ENCODE measurements at regions not wholly inside any gene's neighbourhood (a gene's known extent, or its start where the extent isn't known, plus 50 kb on each side); places are given as distances from the start of the nearest gene placed in this dataset.

GRCh38 chr18:30810580-30810979 is 232.0 kb downstream of the DSC3 start:
- H3K23me2 ChIP-seq (ENCODE audit: insufficient read length, low read depth, low read length, poor library complexity, severe bottlenecking): no peaks in the 10 kb centered on the region
- no peak overlapping the region for H3K27ac ChIP-seq (ENCODE audit: insufficient read length, low read depth, low read length)
- Mint-ChIP-seq H3K4me3 (no peak overlapping the region), H3K27ac (no peak overlapping the region), H3K9me3 (peaks cover 1 to 4% of the 10 kb centered on the region in 2 experiments; a peak in 3 of 5 replicates), H3K36me3 (ENCODE audit: insufficient read depth in 1 of 3, low read depth in 3 of 3) (no peaks in the 10 kb centered on the region; a peak in 1 of 7 replicates), H3K27me3 (ENCODE audit: low read depth) (no peaks in the 10 kb centered on the region), H3K4me1 (no peaks in the 10 kb centered on the region)
- H2BK120ac ChIP-seq (ENCODE audit: low read depth, low read length, poor library complexity, severe bottlenecking): no peak overlapping the region
- H3K79me2 ChIP-seq (ENCODE audit: insufficient read depth, low read length): no peaks in the 10 kb centered on the region
- no peak overlapping the region for H3T11ph ChIP-seq (ENCODE audit: low read length)
- no peak overlapping the region for H3K9ac ChIP-seq (ENCODE audit: extremely low read depth, insufficient read length, low read length)
- H3K9me3 ChIP-seq (ENCODE audit: control insufficient read depth, low read depth, low read length): no peaks in the 10 kb centered on the region
- TF ChIP-seq CTCF (conservative IDR thresholded peaks at IDR 0.05): no peak
- H2BK15ac ChIP-seq (ENCODE audit: low read depth, low read length): no peak overlapping the region
- no peaks in the 10 kb centered on the region; the same call in 1 of the 2 replicates for H3K4me1 ChIP-seq (ENCODE audit: insufficient read depth, low read length)
- no peak overlapping the region for H3K4ac ChIP-seq (ENCODE audit: low read depth, low read length)
- no peak overlapping the region for H4K5ac ChIP-seq (ENCODE audit: insufficient read length, low read depth, low read length)
- H3K27me3 ChIP-seq (ENCODE audit: insufficient read depth, low read length): no peaks in the 10 kb centered on the region; the same call in 1 of the 2 replicates
- H3K23ac ChIP-seq (ENCODE audit: insufficient read length, low read depth, low read length): no peak overlapping the region
- H2BK5ac ChIP-seq (ENCODE audit: insufficient read length, low read length): no peak overlapping the region
- no peak overlapping the region for H3K18ac ChIP-seq (ENCODE audit: insufficient read length, low read depth, low read length)
- H3K79me1 ChIP-seq (ENCODE audit: insufficient read depth, low read depth, low read length, poor library complexity, severe bottlenecking): no peaks in the 10 kb centered on the region
- DNase-seq: no peak
- H2AK5ac ChIP-seq (ENCODE audit: insufficient read length, low read length): no peak overlapping the region
- no peak overlapping the region for H2BK20ac ChIP-seq (ENCODE audit: low read depth, low read length, poor library complexity, severe bottlenecking)
- H3K4me2 ChIP-seq (ENCODE audit: insufficient read depth, insufficient read length, low read length): no peak overlapping the region
- H2AFZ ChIP-seq (ENCODE audit: low read length): no peak overlapping the region
- no peak overlapping the region for H3K56ac ChIP-seq (ENCODE audit: insufficient read length, low read depth, low read length)
- no peak overlapping the region for H2BK12ac ChIP-seq (ENCODE audit: insufficient read length, low read depth, low read length)
- H4K20me1 ChIP-seq (ENCODE audit: control insufficient read depth, insufficient read depth, insufficient read length): no peaks in the 10 kb centered on the region
- H3K14ac ChIP-seq (ENCODE audit: insufficient read depth, low read length): no peak overlapping the region
- H4K8ac ChIP-seq (replicated peaks; ENCODE audit: insufficient read length, low read depth, low read length): no peak overlapping the region
- H4K91ac ChIP-seq (ENCODE audit: insufficient read length, low read depth, low read length): no peak overlapping the region
